GM23248 (cell line): ENCODE measurements at regions not wholly inside any gene's neighbourhood (a gene's known extent, or its start where the extent isn't known, plus 50 kb on each side); places are given as distances from the start of the nearest gene placed in this dataset.

Experiments
- EZH2 ChIP-seq: fragments of 200-600 bp; sonication (generic); IDR thresholded peaks from 2 replicates; pipeline ENCODE4 v1.6.1; 2018; ENCODE audit warnings: antibody characterized with exemption, mild to moderate bottlenecking; ENCODE audit not compliant: insufficient read depth, poor library complexity, severe bottlenecking
- EZH2phosphoT487 ChIP-seq: fragments of 200-600 bp; sonication (generic); IDR thresholded peaks from 2 replicates; pipeline ENCODE4 v1.6.1; 2018; ENCODE audit warnings: antibody characterized with exemption, moderate library complexity, mild to moderate bottlenecking, low read depth; ENCODE audit not compliant: insufficient read depth

DNA sequence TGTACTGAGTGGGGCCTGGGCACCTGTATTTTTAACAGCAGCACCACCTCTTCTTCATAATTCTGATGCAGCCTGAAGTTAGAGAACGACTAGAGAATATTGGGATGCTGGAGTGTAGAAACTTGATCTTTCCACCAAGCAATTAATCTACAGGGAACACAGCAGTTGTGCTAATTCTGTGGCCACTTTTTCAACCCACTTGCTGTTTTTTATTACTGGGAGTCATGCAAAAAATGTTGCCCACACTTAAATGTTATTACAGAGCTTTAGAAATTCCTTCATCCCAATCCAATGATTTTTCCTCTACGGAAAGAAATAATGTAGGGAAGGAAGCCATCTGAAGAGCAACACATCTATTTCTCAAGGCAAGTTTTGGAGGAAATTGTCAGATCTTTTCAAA, 190.9 kb upstream of the TUT7 start:
- TF ChIP-seq EZH2 (no peak), EZH2phosphoT487 (no peak)
